ENCODE measurements at regions not wholly inside any gene's neighbourhood (a gene's known extent, or its start where the extent isn't known, plus 50 kb on each side); places are given as distances from the start of the nearest gene placed in this dataset.

DNA sequence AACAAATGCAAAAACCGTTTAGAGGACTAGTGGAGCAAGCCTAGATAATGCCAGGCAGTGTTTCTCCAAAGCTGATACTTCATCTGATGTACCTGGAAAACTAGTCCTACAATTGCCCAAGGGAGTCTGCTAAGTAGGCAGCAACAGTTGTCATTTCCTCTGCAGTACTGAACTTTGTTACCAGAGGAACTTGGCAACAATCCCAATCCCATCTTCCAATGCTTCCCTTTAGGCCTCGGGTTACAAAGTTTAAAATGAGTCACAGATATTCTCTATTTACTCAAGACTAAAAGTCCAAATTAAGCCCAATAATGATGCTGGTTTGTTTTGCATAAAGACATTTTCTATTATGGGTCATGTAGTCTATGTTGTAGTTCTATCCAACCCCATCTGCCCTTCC is 120.0 kb upstream of the GLRA2 start:
- no peak overlapping the region for H3K27ac ChIP-seq (ENCODE audit: low read length)
- no peak overlapping the region for H3K4me3 ChIP-seq (ENCODE audit: low read depth in 1 of 2, low read length in 2 of 2)
- ATAC-seq (ENCODE audit: insufficient read depth, low read depth) (no peak), DNase-seq (no peak)
- H3K79me2 ChIP-seq (ENCODE audit: insufficient read depth, low read length): no peaks in the 10 kb centered on the region
- no peaks in the 10 kb centered on the region for H3K27me3 ChIP-seq (ENCODE audit: insufficient read depth, low read length, poor library complexity)
- H3K9me3 ChIP-seq (ENCODE audit: insufficient read depth, low read length, severe bottlenecking): no peaks in the 10 kb centered on the region
- no peaks in the 10 kb centered on the region for H4K20me1 ChIP-seq (ENCODE audit: insufficient read depth, low read length)
- H3K9ac ChIP-seq (ENCODE audit: low read depth, low read length): no peak overlapping the region
- H3K4me2 ChIP-seq (ENCODE audit: insufficient read depth, low read length): no peak overlapping the region
- H2AFZ ChIP-seq (ENCODE audit: low read depth, low read length): no peak overlapping the region
- H3K36me3 ChIP-seq (ENCODE audit: insufficient read depth, low read length): no peaks in the 10 kb centered on the region
- no peak for TF ChIP-seq EZH2 (IDR thresholded peaks at IDR 0.05; ENCODE audit: borderline replicate concordance, low read depth, low read length, severe bottlenecking)
- TF ChIP-seq, protein P1, sequence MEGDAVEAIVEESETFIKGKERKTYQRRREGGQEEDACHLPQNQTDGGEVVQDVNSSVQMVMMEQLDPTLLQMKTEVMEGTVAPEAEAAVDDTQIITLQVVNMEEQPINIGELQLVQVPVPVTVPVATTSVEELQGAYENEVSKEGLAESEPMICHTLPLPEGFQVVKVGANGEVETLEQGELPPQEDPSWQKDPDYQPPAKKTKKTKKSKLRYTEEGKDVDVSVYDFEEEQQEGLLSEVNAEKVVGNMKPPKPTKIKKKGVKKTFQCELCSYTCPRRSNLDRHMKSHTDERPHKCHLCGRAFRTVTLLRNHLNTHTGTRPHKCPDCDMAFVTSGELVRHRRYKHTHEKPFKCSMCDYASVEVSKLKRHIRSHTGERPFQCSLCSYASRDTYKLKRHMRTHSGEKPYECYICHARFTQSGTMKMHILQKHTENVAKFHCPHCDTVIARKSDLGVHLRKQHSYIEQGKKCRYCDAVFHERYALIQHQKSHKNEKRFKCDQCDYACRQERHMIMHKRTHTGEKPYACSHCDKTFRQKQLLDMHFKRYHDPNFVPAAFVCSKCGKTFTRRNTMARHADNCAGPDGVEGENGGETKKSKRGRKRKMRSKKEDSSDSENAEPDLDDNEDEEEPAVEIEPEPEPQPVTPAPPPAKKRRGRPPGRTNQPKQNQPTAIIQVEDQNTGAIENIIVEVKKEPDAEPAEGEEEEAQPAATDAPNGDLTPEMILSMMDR (IDR thresholded peaks at IDR 0.05; ENCODE audit: borderline replicate concordance, extremely low read depth, low read length, poor library complexity, severe bottlenecking): no peak
- H3K4me1 ChIP-seq (ENCODE audit: insufficient read depth, low read length): no peaks in the 10 kb centered on the region

DNA sequence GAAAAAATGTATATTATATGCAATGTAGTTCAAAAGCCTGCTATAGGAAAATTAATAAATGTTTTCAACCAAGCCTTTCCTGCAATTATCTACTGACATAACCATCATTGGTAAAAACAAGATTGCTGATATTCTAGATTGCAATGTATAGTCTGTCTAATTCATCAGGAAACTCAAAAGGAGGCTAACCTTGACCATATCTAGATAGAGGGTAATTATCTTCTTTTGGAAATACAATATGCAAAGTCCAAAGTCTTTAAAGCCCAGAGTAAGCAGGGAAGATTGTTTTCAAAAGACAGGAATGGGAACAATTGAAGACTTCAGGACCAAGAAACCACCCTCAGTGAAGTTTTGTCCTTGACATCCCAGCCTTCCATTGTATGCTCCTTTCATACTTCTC is 123.1 kb upstream of the GLRA2 start:
- no peaks in the 10 kb centered on the region for H4K20me1 ChIP-seq (ENCODE audit: insufficient read depth, low read length)
- H3K27ac ChIP-seq (ENCODE audit: low read length): no peak overlapping the region
- TF ChIP-seq, protein P1 (IDR thresholded peaks at IDR 0.05; ENCODE audit: borderline replicate concordance, extremely low read depth, low read length, poor library complexity, severe bottlenecking): no peak
- no peak for TF ChIP-seq EZH2 (IDR thresholded peaks at IDR 0.05; ENCODE audit: borderline replicate concordance, low read depth, low read length, severe bottlenecking)
- no peak overlapping the region for H3K4me3 ChIP-seq (ENCODE audit: low read depth in 1 of 2, low read length in 2 of 2)
- no peaks in the 10 kb centered on the region for H3K36me3 ChIP-seq (ENCODE audit: insufficient read depth, low read length)
- no peak overlapping the region for H3K4me2 ChIP-seq (ENCODE audit: insufficient read depth, low read length)
- no peak overlapping the region for H2AFZ ChIP-seq (ENCODE audit: low read depth, low read length)
- H3K9ac ChIP-seq (ENCODE audit: low read depth, low read length): no peak overlapping the region
- no peaks in the 10 kb centered on the region for H3K27me3 ChIP-seq (ENCODE audit: insufficient read depth, low read length, poor library complexity)
- H3K4me1 ChIP-seq (ENCODE audit: insufficient read depth, low read length): no peaks in the 10 kb centered on the region
- no peak for ATAC-seq (ENCODE audit: insufficient read depth, low read depth)
- H3K79me2 ChIP-seq (ENCODE audit: insufficient read depth, low read length): no peaks in the 10 kb centered on the region
- no peak for DNase-seq
- H3K9me3 ChIP-seq (ENCODE audit: insufficient read depth, low read length, severe bottlenecking): no peaks in the 10 kb centered on the region

DNA sequence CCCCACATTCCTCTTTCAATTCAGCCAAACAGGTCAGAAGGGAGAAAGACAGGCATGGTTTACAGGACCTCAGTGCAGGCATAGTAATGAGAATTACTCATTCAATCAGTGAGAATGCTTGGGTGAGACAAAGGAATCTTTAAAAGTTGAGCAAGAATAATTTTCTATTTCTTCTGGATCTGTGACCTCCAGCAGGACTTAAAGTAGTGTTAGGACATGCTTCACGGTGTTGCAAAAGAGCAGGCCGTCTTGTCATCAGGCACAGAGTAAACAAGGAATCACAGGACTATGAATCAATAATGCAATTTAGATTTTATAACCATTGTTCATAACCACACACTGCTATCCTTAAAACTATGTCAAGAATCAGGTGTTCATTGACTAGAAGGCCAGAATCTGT is 130.6 kb upstream of the GLRA2 start:
- TF ChIP-seq EZH2 (IDR thresholded peaks at IDR 0.05; ENCODE audit: borderline replicate concordance, low read depth, low read length, severe bottlenecking): no peak
- TF ChIP-seq, protein P1 (IDR thresholded peaks at IDR 0.05; ENCODE audit: borderline replicate concordance, extremely low read depth, low read length, poor library complexity, severe bottlenecking): no peak
- Histone ChIP-seq H3K9ac (ENCODE audit: low read depth, low read length) (no peak overlapping the region), H3K9me3 (ENCODE audit: insufficient read depth, low read length, severe bottlenecking) (no peaks in the 10 kb centered on the region), H3K79me2 (ENCODE audit: insufficient read depth, low read length) (no peaks in the 10 kb centered on the region), H3K27me3 (ENCODE audit: insufficient read depth, low read length, poor library complexity) (no peaks in the 10 kb centered on the region), H2AFZ (ENCODE audit: low read depth, low read length) (no peak overlapping the region), H3K27ac (ENCODE audit: low read length) (no peak overlapping the region), H4K20me1 (ENCODE audit: insufficient read depth, low read length) (no peaks in the 10 kb centered on the region), H3K4me3 (ENCODE audit: low read depth in 1 of 2, low read length in 2 of 2) (no peak overlapping the region), H3K36me3 (ENCODE audit: insufficient read depth, low read length) (no peaks in the 10 kb centered on the region), H3K4me2 (ENCODE audit: insufficient read depth, low read length) (no peak overlapping the region), H3K4me1 (ENCODE audit: insufficient read depth, low read length) (no peaks in the 10 kb centered on the region)
- DNase-seq (no peak), ATAC-seq (ENCODE audit: insufficient read depth, low read depth) (no peak)

DNA sequence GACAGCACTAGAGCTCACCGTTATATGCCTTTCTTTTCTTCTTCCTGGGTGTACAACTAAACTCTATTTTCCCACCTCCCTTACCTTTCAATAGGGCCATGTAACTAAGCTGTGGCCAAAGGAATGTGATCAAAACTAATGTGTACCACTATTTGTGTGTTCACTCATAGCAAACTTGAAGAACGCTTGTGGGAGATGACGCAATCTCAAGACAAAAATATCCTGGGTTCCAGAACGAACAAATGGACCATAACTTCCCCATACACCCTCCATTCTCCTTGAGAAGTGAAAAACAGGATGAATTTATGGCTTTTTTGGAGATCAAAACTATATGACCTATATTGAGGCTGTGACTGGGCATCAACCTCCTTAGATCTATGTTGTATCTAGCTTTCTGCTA is 139.7 kb upstream of the GLRA2 start:
- H2AFZ ChIP-seq (ENCODE audit: low read depth, low read length): no peak overlapping the region
- no peak overlapping the region for H3K9ac ChIP-seq (ENCODE audit: low read depth, low read length)
- no peak overlapping the region for H3K4me2 ChIP-seq (ENCODE audit: insufficient read depth, low read length)
- no peaks in the 10 kb centered on the region for H4K20me1 ChIP-seq (ENCODE audit: insufficient read depth, low read length)
- H3K27ac ChIP-seq (ENCODE audit: low read length): no peak overlapping the region
- H3K4me1 ChIP-seq (ENCODE audit: insufficient read depth, low read length): no peaks in the 10 kb centered on the region
- ATAC-seq (ENCODE audit: insufficient read depth, low read depth): no peak
- H3K9me3 ChIP-seq (ENCODE audit: insufficient read depth, low read length, severe bottlenecking): no peaks in the 10 kb centered on the region
- no peak for DNase-seq
- H3K79me2 ChIP-seq (ENCODE audit: insufficient read depth, low read length): no peaks in the 10 kb centered on the region
- TF ChIP-seq EZH2 (IDR thresholded peaks at IDR 0.05; ENCODE audit: borderline replicate concordance, low read depth, low read length, severe bottlenecking): no peak
- TF ChIP-seq, protein P1 (IDR thresholded peaks at IDR 0.05; ENCODE audit: borderline replicate concordance, extremely low read depth, low read length, poor library complexity, severe bottlenecking): no peak
- H3K27me3 ChIP-seq (ENCODE audit: insufficient read depth, low read length, poor library complexity): no peaks in the 10 kb centered on the region
- no peaks in the 10 kb centered on the region for H3K36me3 ChIP-seq (ENCODE audit: insufficient read depth, low read length)
- H3K4me3 ChIP-seq (ENCODE audit: low read depth in 1 of 2, low read length in 2 of 2): no peak overlapping the region
